GM12865 (cell line): ENCODE measurements at regions not wholly inside any gene's neighbourhood (a gene's known extent, or its start where the extent isn't known, plus 50 kb on each side); places are given as distances from the start of the nearest gene placed in this dataset.

Experiments
- DNase-seq: peaks from one replicate; pipeline ENCODE4 v3.0.0; 2010; ENCODE audit warnings: low read depth
- H3K4me3 ChIP-seq: 2 replicates; pipeline ENCODE4 v1.5.1; 2011; ENCODE audit warnings: mild to moderate bottlenecking, low read depth, low read length, control low read depth
- CTCF ChIP-seq: IDR thresholded peaks from 2 replicates; pipeline ENCODE4 v1.5.1; 2011; ENCODE audit warnings: low read length, control low read depth, low read depth, inconsistent platforms; ENCODE audit not compliant: insufficient read depth; ENCODE audit errors: missing control alignments

- DNase-seq: no peak
- no peak overlapping the region for H3K4me3 ChIP-seq
- no peak for TF ChIP-seq CTCF
Measured at GRCh38 chr20:22437354-22437753, 147.0 kb downstream of the FOXA2 start.

GRCh38 chr20:22431419-22431818 lies 153.0 kb downstream of the FOXA2 start:
- no peak for DNase-seq
- no peak overlapping the region for H3K4me3 ChIP-seq
- no peak for TF ChIP-seq CTCF

- no peak for DNase-seq
- H3K4me3 ChIP-seq: no peak overlapping the region
- TF ChIP-seq CTCF: no peak
Measured at GRCh38 chr20:22430746-22431168, 153.6 kb downstream of the FOXA2 start.

- no peak for TF ChIP-seq CTCF
- no peak for DNase-seq
- H3K4me3 ChIP-seq: no peak overlapping the region
Measured at GRCh38 chr20:22430154-22430745, 154.1 kb downstream of the FOXA2 start.

GRCh38 chr20:22429175-22430153 lies 154.9 kb downstream of the FOXA2 start:
- no peak for TF ChIP-seq CTCF
- DNase-seq: no peak
- no peak overlapping the region for H3K4me3 ChIP-seq

GRCh38 chr20:22428051-22428450 lies 156.3 kb downstream of the FOXA2 start:
- TF ChIP-seq CTCF: no peak

More at GRCh38 chr20:22428051-22428450, 156.3 kb downstream of the FOXA2 start:
- H3K4me3 ChIP-seq: no peak overlapping the region
- DNase-seq: no peak
